ENCODE measurements at regions not wholly inside any gene's neighbourhood (a gene's known extent, or its start where the extent isn't known, plus 50 kb on each side); places are given as distances from the start of the nearest gene placed in this dataset.

DNA sequence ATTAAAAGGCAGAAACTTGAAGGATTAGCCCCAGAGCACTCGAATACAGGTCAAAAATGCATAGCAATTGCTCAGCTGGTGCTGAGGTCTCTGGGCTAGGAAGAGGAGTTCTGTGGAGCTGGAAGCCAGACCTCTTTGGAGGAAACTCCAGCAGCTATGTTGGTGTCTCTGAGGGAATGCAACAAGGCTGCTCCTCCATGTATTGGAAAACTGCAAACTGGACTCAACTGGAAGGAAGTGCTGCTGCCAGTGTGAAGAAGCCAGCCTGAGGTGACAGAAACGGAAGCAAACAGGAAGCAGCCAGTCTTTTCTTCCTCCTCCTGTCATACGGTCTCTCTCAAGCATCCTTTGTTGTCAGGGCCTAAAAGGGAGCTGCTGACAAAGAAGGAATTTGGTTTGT is 233.4 kb upstream of the FGGY start:
- no peak overlapping the region for H3K4me3 ChIP-seq (ENCODE audit: low read depth, low read length)
- DNase-seq (ENCODE audit: low read depth) = no peak

DNA sequence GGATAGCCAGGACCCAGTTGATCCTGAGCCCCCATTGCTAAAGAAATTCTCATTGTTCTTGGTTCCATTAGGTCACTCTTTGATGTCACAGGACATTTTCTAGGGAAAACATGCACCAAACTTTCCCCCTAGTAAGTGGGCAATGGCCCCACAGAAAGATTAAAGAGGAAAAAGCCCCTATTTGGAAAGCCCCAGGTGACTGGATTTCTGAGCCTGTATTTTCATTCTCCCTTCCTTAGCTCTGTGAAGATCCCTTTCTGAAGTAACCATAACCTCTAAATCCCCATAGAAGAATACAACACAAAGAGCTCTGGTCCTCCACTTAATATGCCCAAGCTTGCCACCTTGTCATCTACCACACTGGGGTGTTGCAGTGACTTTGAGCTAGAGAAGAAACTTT is 232.3 kb upstream of the FGGY start:
- no peak for DNase-seq (ENCODE audit: low read depth)
- no peak overlapping the region for H3K4me3 ChIP-seq (ENCODE audit: low read depth, low read length)

DNA sequence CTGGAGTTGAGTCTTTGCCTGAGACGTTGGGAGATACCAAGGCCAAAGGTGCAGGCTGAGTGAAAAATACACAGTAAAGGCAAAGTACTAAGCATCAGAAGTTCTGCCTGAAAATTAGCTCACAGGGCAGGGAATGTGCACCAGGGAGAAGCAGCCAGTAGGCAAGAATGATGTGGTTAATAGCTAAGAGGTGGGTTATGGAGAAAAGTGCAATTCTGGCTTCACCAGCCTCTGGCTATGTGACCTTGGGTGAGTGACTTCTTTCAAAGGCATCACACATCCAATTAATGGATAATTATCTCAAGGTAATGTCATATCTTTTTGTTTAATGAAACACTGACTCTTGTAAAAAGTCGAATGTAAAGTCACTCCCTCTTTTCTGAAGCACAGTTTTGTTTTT is 230.7 kb upstream of the FGGY start:
- no peak overlapping the region for H3K4me3 ChIP-seq (ENCODE audit: low read depth, low read length)
- DNase-seq (ENCODE audit: low read depth) = no peak

DNA sequence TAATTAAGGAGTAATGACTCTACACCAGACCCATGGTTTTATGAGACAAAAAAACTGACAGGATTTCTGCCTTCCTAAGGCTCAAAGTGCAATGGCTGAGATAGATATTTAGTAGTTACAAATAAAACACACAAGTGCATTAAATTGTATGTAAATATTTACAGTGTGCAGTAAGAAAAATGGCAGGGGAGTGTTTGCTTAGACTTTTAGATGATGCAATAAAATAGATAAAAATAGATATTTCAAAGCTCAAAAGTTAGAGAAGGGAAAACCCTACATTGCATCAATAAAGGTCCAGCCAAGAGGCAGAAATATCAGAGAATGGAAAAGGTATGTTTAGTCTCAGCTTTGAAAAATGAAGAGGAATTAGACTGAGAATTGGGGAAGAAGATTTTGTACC is 226.3 kb upstream of the FGGY start:
- no peak overlapping the region for H3K4me3 ChIP-seq (ENCODE audit: low read depth, low read length)
- no peak for DNase-seq (ENCODE audit: low read depth)

DNA sequence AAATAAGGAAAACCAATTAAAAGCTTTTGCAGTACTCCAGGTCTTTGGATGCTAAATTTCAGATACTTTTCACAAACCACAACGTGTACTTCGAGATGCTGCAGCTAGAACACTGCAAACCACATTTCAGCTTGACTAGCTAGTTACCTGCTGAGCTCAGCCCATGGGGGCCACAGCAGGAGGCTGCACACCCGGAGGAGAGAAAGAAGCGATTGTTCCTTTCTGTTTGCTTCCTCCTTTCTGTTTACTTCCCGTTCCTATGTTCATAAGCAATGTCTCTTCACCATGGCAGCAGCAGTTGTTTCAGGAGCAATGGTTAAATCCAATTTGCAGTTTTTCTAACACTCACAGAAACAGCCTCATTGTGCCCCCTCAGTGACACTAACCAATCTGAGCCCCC is 225.6 kb upstream of the FGGY start:
- no peak for DNase-seq (ENCODE audit: low read depth)
- no peak overlapping the region for H3K4me3 ChIP-seq (ENCODE audit: low read depth, low read length)

DNA sequence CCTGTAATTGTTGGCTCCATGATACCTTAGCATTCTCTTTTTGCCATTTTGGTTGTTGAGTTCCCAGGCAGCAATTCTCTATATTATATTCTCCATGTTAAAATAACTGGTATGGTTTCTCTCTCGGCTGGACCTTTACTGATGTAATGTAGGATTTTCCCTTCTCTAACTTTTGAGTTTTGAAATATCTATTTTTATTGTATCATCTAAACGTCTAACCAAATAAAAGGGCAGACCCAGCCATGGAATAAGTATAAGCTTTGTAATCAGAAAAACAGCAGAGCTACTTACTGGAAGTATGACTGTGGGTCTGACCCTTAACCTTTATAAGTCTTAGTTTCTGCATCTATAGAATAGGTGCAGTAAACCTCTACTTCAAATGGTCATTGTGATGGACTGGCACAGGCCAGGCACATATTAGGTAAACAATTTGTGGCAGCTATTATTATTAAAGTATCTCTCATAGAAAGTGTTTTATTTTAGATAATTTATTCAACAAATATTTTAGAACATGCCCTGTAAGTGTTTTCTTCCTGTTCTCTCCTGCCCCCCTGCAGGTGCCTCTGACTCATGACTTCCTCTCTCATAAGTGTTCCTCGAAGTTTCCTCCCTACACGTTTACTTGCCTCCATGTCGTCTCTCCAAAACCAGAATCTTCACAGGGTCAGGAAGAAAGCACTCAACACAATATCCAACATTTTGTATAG is 224.9 kb upstream of the FGGY start:
- no peak overlapping the region for H3K4me3 ChIP-seq (ENCODE audit: low read depth, low read length)
- no peak for DNase-seq (ENCODE audit: low read depth)

DNA sequence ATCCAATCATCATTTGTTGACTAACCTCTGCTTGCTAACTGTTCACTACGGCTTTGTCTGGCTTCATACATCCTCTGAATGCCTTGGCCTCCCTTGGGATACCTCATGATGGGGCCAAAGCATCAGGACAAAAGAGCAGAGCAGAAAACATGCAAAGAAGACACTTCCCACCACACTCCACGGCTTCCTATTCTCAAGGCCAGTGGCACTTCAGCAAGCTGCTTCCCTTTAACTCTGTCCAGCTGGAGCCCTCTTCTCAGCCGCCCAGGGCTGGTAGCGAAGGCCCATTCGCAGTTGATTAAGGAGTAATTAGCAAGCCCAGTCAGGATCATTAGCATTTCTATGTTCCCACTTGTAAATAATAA is 224.3 kb upstream of the FGGY start:
- DNase-seq (ENCODE audit: low read depth) = no peak

DNA sequence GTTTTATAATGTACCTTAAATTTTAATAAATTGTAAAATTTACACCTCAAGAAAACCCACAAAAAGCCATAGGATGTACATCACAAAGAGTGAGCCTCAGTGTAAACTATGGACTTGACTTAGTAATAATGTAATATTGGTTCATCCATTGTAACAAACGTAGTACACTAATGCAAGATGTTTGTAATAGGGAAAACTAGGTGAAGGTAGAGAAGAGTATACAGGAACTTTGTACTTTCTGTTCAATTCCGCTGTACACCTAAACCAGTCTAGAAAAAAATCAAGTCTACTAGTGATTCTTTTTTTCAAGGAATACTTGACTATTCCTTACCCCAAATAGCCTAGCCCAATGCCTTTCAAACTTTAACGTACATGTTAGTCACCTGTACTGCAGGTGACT is 222.3 kb upstream of the FGGY start:
- H3K4me3 ChIP-seq (ENCODE audit: low read depth, low read length) = no peak overlapping the region
- no peak for DNase-seq (ENCODE audit: low read depth)

More for the DNA sequence above, 224.3 kb upstream of the FGGY start:
- H3K4me3 ChIP-seq (ENCODE audit: low read depth, low read length) = no peak overlapping the region

DNA sequence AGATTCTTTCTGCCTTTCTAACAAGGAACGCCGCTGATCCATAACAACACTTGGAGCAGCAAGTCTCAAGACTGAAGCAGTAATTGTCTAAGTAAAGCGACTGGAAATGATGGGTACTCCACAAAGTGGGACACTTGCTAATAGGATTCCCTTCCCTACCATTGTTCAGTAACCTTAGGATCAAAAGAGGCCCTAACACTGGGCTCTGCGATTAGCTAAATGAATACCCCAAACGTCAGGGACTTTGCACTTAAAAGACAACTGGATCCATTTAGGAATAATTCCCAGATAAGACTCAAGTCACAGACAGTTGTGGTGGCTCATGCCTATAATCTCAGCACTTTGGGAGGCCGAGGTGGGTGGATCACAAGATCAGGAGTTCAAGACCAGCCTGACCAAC is 221.9 kb upstream of the FGGY start:
- no peak for DNase-seq (ENCODE audit: low read depth)
- H3K4me3 ChIP-seq (ENCODE audit: low read depth, low read length) = no peak overlapping the region

DNA sequence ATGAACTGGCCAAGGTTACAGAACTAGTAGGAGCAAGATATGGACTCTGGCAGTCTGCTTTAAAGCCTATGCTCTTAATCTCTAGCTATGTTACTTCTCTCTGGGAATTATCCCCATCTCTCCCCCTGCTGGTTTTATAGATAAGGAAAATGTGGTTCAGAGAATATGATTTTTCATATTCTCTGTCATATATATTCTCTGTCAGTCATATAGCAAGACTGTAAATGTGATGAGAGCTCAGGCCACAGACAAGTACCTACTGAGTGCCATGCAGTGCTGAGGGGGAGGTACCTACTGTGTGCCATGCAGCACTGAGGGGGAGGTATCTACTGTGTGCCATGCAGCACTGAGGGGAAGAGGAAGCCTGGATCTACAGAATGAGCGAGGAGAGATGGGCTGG is 220.3 kb upstream of the FGGY start:
- H3K4me3 ChIP-seq (ENCODE audit: low read depth, low read length) = no peak overlapping the region
- DNase-seq (ENCODE audit: low read depth) = no peak

DNA sequence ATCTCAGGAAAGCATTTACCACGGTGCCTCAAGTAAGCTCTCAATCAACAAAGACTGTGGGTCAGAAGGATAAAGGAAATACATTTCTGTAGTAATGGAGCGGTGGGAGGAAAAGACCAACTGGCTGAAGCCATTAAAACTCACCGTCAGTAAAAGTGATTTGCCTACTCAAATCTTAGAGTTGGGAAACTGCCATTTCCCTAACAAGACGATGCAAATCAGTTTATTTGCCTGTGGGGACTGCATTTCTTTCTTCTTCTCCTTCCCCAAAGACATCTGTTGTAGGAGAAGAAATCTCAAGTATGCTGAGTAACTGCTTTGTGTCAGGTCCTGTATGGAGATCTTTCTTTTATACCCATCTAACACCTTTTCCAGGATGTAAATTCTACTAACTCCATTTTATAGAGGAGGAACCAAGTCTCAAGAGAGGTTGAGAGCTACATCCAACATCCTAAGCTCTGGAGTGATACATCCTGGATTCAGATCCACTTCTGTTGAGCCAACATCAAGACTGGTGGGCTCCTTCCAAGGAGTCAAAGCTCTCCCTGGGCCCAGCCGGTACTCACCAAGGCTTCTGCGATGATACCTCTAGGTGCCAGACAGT is 219.3 kb upstream of the FGGY start:
- no peak overlapping the region for H3K4me3 ChIP-seq (ENCODE audit: low read depth, low read length)
- DNase-seq (ENCODE audit: low read depth) = no peak

DNA sequence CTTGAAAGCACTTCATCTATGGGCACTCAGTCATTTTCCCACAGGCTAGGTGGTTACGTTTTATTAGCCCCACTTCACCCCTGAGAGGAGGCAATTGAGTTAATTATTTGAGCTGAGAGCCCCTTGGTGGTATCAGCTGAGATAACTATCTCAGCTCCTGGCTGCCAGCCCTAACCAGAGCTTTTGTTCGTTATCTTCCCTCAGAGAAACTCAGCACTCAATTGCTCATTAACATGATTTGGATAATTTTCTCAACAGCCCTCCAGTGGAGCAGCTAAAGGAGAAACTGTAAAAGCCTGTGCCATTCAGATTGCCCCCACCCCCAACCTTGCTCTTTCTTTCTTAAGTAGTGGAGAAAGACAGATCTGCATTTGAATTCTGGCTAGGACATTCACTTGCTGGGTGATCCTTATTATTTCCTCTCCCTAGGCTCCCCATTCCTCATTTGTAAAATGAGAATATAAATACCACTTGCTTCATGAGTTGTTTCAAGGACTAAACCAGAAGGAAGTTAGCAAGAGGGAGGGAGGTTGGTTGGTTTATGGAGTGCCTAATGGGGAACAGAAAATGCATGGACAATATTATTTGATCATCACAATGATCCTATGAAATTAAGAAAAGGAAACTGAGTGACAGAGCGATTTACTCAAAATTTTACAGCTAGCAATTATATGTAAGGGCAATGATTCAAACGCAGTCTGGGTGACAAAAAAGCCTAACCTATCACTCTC is 218.7 kb upstream of the FGGY start:
- DNase-seq (ENCODE audit: low read depth) = no peak
- no peak overlapping the region for H3K4me3 ChIP-seq (ENCODE audit: low read depth, low read length)

DNA sequence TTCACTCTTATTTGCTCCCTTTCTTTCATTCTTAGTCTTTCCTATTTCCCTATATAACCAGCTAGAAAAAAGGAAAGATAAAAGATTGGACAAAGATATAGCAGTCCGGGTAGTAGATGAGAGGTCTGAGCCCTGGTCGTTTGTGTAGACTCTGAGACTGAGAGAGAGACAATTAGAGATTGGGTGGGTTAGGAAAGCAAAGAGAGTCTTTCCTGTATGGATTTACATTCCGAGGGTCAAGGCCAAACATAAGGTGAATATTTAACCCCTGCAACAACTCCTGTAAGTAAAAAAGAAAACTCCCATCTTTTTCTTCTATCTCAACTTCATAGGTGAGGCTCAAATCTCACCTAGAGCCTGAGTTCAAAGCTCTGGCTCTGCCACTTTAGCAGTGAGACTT is 218.0 kb upstream of the FGGY start:
- no peak overlapping the region for H3K4me3 ChIP-seq (ENCODE audit: low read depth, low read length)
- no peak for DNase-seq (ENCODE audit: low read depth)

DNA sequence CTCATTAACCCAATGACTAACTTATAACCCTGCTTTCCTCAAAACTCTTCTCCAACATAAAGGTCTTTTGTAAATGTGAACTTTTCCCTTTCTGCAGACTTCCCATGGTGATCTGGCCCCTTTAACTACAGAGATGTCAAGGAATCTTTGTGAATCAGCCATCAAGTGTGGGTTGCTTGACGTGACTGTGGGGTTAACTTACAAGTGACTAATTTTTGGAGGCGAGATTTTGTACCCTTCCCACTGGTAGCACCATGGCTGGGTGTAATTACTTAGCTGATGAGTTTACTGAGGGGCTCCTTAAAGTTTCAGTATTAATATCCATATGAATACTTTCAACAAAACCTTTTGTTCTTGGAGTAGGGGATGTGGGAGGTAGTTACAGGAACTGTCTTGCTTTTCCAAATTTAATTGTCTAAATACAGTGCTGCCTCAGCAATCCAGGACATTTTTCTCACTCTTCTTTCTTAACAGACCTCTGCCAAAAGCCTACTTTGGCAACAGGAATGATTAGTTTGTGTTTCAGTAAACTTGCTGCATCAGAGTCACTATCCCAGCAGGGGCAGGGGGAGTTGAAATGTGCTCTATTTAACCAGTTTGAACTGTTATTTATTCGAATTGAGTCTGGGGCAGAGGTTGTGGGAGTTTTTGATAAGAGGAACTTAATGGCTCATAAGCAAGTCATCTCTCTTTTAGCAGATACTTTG is 217.3 kb upstream of the FGGY start:
- H3K4me3 ChIP-seq (ENCODE audit: low read depth, low read length) = no peak overlapping the region
- no peak for DNase-seq (ENCODE audit: low read depth)

DNA sequence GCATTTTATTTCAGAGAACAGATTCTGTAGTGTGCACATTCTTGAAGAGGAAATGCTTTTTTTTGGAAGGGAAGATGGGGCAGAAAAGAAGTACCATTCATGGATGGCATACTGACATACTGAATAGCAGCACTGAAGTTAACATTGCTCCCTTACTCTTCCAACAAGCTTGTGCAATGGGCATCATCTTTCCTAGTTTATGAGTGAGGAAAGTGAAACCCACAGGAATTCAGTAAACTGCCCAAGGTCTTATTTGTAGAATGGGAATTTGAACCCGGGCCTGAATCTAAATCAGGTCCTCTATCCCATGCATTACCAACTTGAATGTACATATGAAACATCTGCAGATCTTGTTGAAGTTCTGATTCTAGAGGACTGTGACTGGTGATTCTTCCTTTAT is 215.7 kb upstream of the FGGY start:
- no peak for DNase-seq (ENCODE audit: low read depth)

DNA sequence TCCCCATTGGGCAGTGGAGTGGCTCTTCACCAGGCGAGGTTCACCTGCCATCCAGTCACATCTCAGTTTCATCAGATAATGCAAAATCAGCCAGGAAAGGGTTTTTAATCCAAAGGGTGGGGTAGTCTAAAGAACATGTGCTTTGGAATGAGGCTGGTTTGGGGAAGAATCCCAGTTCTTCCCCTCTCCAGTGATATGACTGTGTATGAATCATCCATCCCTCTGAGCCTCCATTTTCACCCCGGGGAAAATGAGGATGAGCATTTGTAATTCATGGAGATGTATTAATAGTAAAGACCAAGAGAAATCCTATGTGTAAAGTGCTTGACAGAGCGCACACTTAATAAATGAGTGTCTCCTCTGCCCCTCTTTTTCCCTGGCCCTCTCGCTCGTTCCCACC is 215.1 kb upstream of the FGGY start:
- DNase-seq (ENCODE audit: low read depth) = no peak
- no peak overlapping the region for H3K4me3 ChIP-seq (ENCODE audit: low read depth, low read length)

More for the DNA sequence above, 215.7 kb upstream of the FGGY start:
- no peak overlapping the region for H3K4me3 ChIP-seq (ENCODE audit: low read depth, low read length)

DNA sequence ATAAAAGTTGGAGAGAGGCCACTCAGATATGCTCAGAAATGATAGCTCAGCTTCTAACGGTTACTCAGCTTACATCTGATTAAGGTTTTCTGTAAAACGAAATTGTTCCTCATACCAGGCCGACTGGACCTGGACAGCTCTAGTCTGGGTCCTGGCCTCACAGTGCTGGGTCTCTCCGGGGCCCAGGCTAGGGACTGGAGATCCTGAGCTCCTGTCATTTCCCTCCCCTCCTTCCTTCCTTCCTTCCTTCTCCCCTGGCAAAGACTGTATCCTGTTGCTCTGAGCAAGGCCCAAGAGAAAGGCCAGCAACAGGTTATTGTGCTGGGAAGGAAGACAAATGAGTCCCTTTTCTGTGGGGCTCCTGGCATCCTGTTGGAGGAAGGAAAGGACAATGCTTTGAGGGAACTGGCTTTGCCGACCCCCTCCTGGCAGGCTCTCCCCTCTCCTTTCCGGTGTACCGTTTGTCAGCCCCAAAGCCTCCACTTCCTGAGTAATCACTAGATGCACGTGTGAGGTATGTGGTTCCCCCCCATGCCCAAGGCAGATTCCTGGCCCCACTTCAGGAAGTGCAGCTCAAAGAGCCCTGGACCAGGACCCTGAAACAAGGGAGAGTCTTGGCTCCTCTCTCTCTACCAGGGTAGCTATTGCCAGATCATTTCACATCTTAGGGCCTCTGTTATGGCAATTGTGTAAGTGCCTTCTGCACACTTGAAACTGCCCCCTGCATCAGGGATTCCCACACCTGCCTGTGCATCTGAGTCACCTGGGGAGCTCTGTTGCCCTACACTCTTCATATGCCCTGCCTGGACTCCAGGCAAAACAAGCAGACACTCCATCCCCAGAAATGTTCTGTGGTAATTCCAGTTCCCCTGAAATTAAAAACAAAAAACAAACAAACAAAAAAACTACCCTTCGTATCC is 212.7 kb upstream of the FGGY start:
- no peak for DNase-seq (ENCODE audit: low read depth)
- H3K4me3 ChIP-seq (ENCODE audit: low read depth, low read length) = no peak overlapping the region

DNA sequence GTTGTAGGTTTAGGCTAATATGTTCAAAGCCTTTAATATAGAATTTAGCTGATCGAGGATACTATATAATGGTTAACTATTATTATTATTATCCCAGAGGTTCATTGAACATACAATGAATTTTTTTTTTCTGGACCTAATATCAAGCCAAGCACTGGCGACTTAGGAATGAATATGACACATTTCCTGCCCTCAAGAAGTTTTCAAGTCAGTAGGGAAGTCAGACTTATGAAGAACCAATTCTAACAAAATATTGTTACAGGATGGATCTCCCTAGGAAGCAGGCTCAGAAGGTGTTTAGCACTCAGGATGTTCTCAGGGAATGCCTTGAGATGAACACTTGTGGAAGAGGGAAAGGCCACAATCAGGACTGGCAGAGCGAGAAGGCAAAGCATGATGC is 211.8 kb upstream of the FGGY start:
- DNase-seq (ENCODE audit: low read depth) = no peak
- no peak overlapping the region for H3K4me3 ChIP-seq (ENCODE audit: low read depth, low read length)

DNA sequence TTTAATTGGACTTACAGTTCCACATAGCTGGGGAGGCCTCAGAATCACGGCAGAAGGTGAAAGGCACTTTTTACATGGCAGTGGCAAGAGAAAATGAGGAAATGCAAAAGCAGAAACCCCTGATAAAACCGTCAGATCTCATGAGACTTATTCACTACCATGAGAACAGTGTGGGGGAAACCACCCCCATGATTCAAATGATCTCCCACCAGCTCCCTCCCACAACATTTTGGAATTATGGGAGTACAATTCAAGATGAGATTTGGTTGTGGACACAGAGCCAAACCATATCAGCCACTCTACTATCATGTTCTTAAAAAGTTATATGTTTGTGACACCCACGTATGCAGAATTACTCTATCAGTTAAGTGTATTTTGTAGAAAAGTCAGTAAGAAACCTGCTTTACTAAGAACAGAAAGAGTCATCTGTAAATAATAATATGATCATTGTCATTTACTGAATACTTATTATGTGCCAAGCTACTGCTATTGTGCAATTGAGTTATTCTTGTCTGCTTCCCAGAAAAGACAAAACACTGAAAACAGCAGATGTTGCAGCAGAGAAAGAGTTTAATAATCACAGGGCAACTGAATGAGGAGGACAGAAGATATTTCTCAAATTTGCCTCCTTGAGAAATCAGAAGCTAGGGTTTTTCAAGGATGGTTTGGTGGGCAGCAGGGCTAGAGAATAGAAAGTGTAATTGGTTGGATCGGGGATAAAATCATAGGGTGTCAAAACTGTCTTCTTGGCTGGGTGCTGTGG is 207.7 kb upstream of the FGGY start:
- no peak overlapping the region for H3K4me3 ChIP-seq (ENCODE audit: low read depth, low read length)
- no peak for DNase-seq (ENCODE audit: low read depth)
